Osteocyte (in vitro differentiated cells): ENCODE measurements at regions not wholly inside any gene's neighbourhood (a gene's known extent, or its start where the extent isn't known, plus 50 kb on each side); places are given as distances from the start of the nearest gene placed in this dataset.

Experiments used
- DNase-seq: peaks from one replicate; pipeline ENCODE4 v3.0.0; 2021; ENCODE audit warnings: mixed read lengths; ENCODE audit not compliant: unreplicated experiment; ENCODE audit errors: extremely low spot score
- H3K27ac Mint-ChIP-seq: one replicate; pipeline ENCODE4 v1.8.0; 2021; ENCODE audit warnings: mild to moderate bottlenecking, mixed read lengths; ENCODE audit not compliant: unreplicated experiment
- H3K27me3 Mint-ChIP-seq: one replicate; pipeline ENCODE4 v1.8.0; 2021; ENCODE audit warnings: mixed read lengths; ENCODE audit not compliant: unreplicated experiment
- H3K36me3 Mint-ChIP-seq: one replicate; pipeline ENCODE4 v1.8.0; 2021; ENCODE audit warnings: mixed read lengths; ENCODE audit not compliant: unreplicated experiment
- H3K4me1 Mint-ChIP-seq: one replicate; pipeline ENCODE4 v1.8.0; 2021; ENCODE audit warnings: mixed read lengths; ENCODE audit not compliant: unreplicated experiment
- H3K4me3 Mint-ChIP-seq: one replicate; pipeline ENCODE4 v1.8.0; 2021; ENCODE audit warnings: mild to moderate bottlenecking, moderate library complexity, mixed read lengths; ENCODE audit not compliant: unreplicated experiment
- H3K9me3 Mint-ChIP-seq: one replicate; pipeline ENCODE4 v1.8.0; 2021; ENCODE audit warnings: mixed read lengths; ENCODE audit not compliant: unreplicated experiment
- CTCF ChIP-seq: fragments of 200-600 bp; sonication (generic); IDR thresholded peaks from 2 replicates; pipeline ENCODE4 v1.5.0; 2021; ENCODE audit warnings: antibody characterized with exemption, mild to moderate bottlenecking, moderate library complexity

DNA sequence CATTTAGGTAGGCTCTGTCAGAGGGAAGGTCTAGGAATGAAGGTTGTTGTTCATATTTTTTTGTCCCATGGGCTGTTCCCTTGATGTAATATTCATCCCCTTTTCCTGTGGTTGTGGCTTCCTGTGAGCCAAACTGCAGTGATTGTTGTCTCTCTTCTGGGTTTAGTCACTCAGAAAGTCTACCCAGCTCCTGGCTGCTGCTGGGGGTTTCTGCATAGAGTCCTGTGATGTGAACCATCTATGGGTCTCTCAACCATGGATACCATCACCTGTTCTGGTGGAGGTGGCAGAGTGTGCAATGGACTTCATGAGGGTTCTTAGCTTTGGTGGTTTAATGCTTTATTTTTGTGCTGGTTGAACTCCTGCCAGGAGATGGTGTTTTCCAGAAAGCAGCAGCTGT, 122.8 kb downstream of the ZC4H2 start:
- peaks cover 49% of the 10 kb centered on the region for H3K9me3 Mint-ChIP-seq
- TF ChIP-seq CTCF = no peak
- H3K27me3 Mint-ChIP-seq = no peaks in the 10 kb centered on the region
- H3K4me1 Mint-ChIP-seq = no peaks in the 10 kb centered on the region
- no peak for DNase-seq
- H3K4me3 Mint-ChIP-seq = no peak overlapping the region
- no peaks in the 10 kb centered on the region for H3K36me3 Mint-ChIP-seq
- H3K27ac Mint-ChIP-seq = no peak overlapping the region

GRCh38 chrX:64850371-64851082, 125.7 kb downstream of the ZC4H2 start:
- Mint-ChIP-seq H3K27ac (no peak overlapping the region), H3K4me3 (no peak overlapping the region), H3K27me3 (no peaks in the 10 kb centered on the region), H3K4me1 (no peaks in the 10 kb centered on the region), H3K36me3 (no peaks in the 10 kb centered on the region), H3K9me3 (peaks cover 28% of the 10 kb centered on the region)
- no peak for DNase-seq
- no peak for TF ChIP-seq CTCF

DNA sequence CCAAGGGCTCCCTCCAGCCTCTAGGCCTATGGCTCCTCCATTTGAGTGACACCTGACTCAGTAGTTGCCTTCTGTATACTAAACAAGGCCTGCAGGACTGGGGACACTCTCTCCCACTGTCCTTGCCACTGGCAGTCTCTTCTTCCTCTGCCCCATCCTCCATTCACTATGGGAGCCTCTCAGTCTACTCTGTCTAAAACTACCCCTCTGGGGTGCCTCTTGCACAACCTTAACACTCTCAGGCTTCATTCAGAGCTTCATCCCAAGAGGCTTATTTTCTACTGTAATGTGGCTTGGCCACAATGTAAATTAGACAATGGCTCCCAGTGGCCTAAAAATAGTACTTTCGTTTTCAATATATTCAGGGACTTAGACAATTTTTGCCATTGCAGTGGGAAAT, 133.0 kb downstream of the ZC4H2 start:
- TF ChIP-seq CTCF = no peak
- DNase-seq = no peak
- H3K9me3 Mint-ChIP-seq = peaks cover 54% of the 10 kb centered on the region
- H3K4me3 Mint-ChIP-seq = no peak overlapping the region
- H3K36me3 Mint-ChIP-seq = no peaks in the 10 kb centered on the region
- no peaks in the 10 kb centered on the region for H3K27me3 Mint-ChIP-seq
- H3K4me1 Mint-ChIP-seq = no peaks in the 10 kb centered on the region
- H3K27ac Mint-ChIP-seq = no peak overlapping the region

DNA sequence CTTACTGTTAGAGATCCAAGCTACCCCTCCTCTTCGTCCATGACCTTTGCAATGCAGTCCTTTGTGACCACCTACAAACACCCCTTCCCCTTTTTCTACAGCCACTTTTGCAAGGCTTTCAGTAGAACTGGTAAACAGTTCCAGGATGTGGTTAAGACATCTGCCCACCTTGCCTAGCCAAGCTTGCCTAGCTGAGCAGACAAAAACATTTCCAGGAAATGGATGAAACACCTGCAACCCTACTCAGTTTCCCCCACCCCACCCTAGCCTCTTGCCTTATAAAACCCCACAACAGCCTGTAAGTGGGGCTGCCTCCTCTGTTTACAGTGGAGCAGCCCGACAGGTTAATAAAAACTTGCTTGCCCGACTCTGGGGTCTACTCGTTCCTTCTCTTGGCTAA, 133.8 kb downstream of the ZC4H2 start:
- H3K36me3 Mint-ChIP-seq = no peaks in the 10 kb centered on the region
- no peak overlapping the region for H3K4me3 Mint-ChIP-seq
- no peak overlapping the region for H3K27ac Mint-ChIP-seq
- H3K9me3 Mint-ChIP-seq = peaks cover 54% of the 10 kb centered on the region
- no peaks in the 10 kb centered on the region for H3K4me1 Mint-ChIP-seq
- no peak for DNase-seq
- TF ChIP-seq CTCF = no peak
- H3K27me3 Mint-ChIP-seq = no peaks in the 10 kb centered on the region

DNA sequence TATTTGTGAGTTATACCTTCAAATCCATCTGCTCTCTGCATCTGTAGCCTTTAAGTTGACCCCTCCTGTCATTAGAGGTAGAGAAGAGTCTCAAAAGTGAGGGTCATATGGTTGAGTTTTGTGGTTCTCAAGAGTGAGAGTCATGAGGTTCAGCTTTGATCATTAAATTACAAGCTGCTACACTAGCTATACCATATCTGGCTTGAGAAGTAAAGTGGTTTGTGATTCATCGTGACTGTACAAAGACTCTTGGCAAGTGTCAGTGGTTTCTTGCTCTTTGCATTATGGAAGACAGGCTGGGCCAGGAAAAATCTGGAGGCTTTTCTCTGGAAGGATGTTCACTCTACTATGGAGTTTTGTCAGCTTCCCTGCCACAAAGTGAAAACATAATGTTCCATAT, 170.6 kb downstream of the ZC4H2 start:
- no peak for TF ChIP-seq CTCF
- Mint-ChIP-seq H3K27me3 (no peaks in the 10 kb centered on the region), H3K4me1 (no peaks in the 10 kb centered on the region), H3K27ac (no peak overlapping the region), H3K4me3 (no peak overlapping the region), H3K36me3 (no peaks in the 10 kb centered on the region), H3K9me3 (peaks cover 45% of the 10 kb centered on the region)
- no peak for DNase-seq
